NCI-H2227 (cell line): ENCODE measurements at regions not wholly inside any gene's neighbourhood (a gene's known extent, or its start where the extent isn't known, plus 50 kb on each side); places are given as distances from the start of the nearest gene placed in this dataset.
"Not testable (repeated sequence)": the region's sequence is repeated elsewhere in the genome, so short reads cannot be mapped to it uniquely, and the experiment has no call there.

Experiments used
- DNase-seq: peaks from one replicate; lab custom pipeline; 2025; ENCODE audit not compliant: unreplicated experiment; lab: John Stamatoyannopoulos, UW

- no peak for DNase-seq
Observed at GRCh38 chr15:99481951-99482230, 83.9 kb upstream of the MEF2A start.

GRCh38 chr15:99482993-99483392 is 82.8 kb upstream of the MEF2A start:
- no peak for DNase-seq

GRCh38 chr15:99485153-99485961 is 80.4 kb upstream of the MEF2A start:
- DNase-seq = no peak

- no peak for DNase-seq
Observed at GRCh38 chr15:99485992-99486370, 79.8 kb upstream of the MEF2A start.

GRCh38 chr15:99486371-99487336 is 79.1 kb upstream of the MEF2A start:
- peak; percentile 45 for DNase-seq

- no peak for DNase-seq
Observed at GRCh38 chr15:99487337-99487730, 78.5 kb upstream of the MEF2A start.

- DNase-seq = no peak
Observed at GRCh38 chr15:99492275-99492674, 73.5 kb upstream of the MEF2A start.

GRCh38 chr15:99492716-99493115 is 73.1 kb upstream of the MEF2A start:
- no peak for DNase-seq

GRCh38 chr15:99493461-99493860 is 72.3 kb upstream of the MEF2A start:
- DNase-seq = no peak

GRCh38 chr15:99494536-99495233 is 71.1 kb upstream of the MEF2A start:
- DNase-seq = not testable (repeated sequence)

GRCh38 chr15:99495430-99496301 is 70.1 kb upstream of the MEF2A start:
- no peak for DNase-seq

GRCh38 chr15:99496302-99496629 is 69.5 kb upstream of the MEF2A start:
- DNase-seq = no peak

- no peak for DNase-seq
Observed at GRCh38 chr15:99502182-99502581, 63.6 kb upstream of the MEF2A start.

GRCh38 chr15:99502661-99503060 is 63.1 kb upstream of the MEF2A start:
- no peak for DNase-seq

GRCh38 chr15:99503411-99503810 is 62.4 kb upstream of the MEF2A start:
- no peak for DNase-seq

- DNase-seq = no peak
Observed at GRCh38 chr15:99504071-99504822, 61.5 kb upstream of the MEF2A start.

- no peak for DNase-seq
Observed at GRCh38 chr15:99504823-99505551, 60.8 kb upstream of the MEF2A start.

- DNase-seq = no peak
Observed at GRCh38 chr15:99506399-99506798, 59.4 kb upstream of the MEF2A start.

GRCh38 chr15:99507016-99507503 is 58.7 kb upstream of the MEF2A start:
- no peak for DNase-seq
